Neutrophil (primary cell): ENCODE measurements at regions not wholly inside any gene's neighbourhood (a gene's known extent, or its start where the extent isn't known, plus 50 kb on each side); places are given as distances from the start of the nearest gene placed in this dataset.

Source experiments
- H3K27ac ChIP-seq: fragments of 200-600 bp; sonication (generic); 2 replicates; pipeline ENCODE4 v1.5.1; 2016; ENCODE audit warnings: mild to moderate bottlenecking, moderate library complexity
- H3K27me3 ChIP-seq: fragments of 200-600 bp; sonication (generic); 2 replicates; pipeline ENCODE4 v1.6.0; 2016; ENCODE audit warnings: mild to moderate bottlenecking
- H3K36me3 ChIP-seq: fragments of 200-600 bp; sonication (generic); 2 replicates; pipeline ENCODE4 v1.5.1; 2017
- H3K4me1 ChIP-seq, 2 experiments: fragments of 200-600 bp in 1 of 2; sonication (generic) in 1 of 2; 1 replicate in 1 of 2; 2 replicates in 1 of 2; pipeline versions ENCODE4 v1.5.1 to v1.6.1; 2013 to 2016; ENCODE audit warnings: low read depth in 1 of 2, low read length in 1 of 2, mild to moderate bottlenecking in 1 of 2, moderate library complexity in 1 of 2; ENCODE audit not compliant: control insufficient read depth in 1 of 2, insufficient read depth in 1 of 2
- H3K4me3 ChIP-seq, 2 experiments: fragments of 200-600 bp in 1 of 2; sonication (generic) in 1 of 2; 1 replicate in 1 of 2; 2 replicates in 1 of 2; pipeline ENCODE4 v1.5.1; 2013 to 2016; ENCODE audit warnings: low read depth in 1 of 2, low read length in 1 of 2, mild to moderate bottlenecking in 1 of 2, moderate library complexity in 1 of 2
- H3K9me3 ChIP-seq: fragments of 200-600 bp; sonication (generic); 2 replicates; pipeline ENCODE4 v1.5.1; 2016
- TF ChIP-seq, protein P1 (sequence below): fragments of 200-600 bp; sonication (generic); IDR thresholded peaks from 2 replicates; pipeline ENCODE4 v1.5.1; 2016; ENCODE audit warnings: antibody characterized with exemption

DNA sequence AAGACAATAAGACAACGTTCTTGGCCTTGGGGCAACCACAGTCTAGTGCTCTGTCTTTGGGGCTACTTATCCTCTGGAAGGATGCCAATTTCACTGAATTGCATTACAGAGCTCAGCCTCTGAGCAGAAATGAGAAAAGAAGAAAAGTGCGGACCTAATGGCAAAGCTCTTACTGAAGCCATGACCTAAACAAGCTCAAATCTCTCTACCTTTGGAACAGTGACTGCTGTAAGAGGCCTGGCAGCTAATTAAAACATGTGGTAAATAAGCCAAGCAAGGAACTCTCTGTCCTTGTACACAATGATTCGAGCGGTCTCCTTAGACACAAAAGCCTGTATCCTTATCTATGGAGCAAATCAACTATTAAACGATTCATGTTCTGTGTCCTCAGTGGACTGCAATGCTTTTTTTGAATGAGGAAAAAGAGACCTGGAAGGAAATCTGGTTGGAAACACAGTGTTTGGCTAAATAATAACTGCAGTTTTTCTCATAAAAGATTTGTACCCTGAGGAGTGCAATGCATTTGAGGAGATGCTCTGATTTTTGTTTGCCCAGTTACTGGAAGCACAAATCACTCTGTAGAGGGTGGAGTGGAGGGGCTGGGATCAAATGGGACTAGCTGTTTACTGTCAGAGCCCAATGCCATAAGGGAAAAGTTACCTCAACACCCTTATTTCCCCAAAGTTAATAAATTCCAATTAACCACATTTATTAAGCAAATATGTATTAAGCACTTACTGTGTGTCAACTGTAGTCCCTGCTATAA lies 113.9 kb downstream of the NDUFA12 start:
- Histone ChIP-seq H3K9me3 (no peaks in the 10 kb centered on the region), H3K4me3 (no peak overlapping the region), H3K4me1 (no peaks in the 10 kb centered on the region), H3K27ac (no peak overlapping the region), H3K27me3 (peaks cover 6% of the 10 kb centered on the region), H3K36me3 (no peaks in the 10 kb centered on the region)
- TF ChIP-seq, protein P1, sequence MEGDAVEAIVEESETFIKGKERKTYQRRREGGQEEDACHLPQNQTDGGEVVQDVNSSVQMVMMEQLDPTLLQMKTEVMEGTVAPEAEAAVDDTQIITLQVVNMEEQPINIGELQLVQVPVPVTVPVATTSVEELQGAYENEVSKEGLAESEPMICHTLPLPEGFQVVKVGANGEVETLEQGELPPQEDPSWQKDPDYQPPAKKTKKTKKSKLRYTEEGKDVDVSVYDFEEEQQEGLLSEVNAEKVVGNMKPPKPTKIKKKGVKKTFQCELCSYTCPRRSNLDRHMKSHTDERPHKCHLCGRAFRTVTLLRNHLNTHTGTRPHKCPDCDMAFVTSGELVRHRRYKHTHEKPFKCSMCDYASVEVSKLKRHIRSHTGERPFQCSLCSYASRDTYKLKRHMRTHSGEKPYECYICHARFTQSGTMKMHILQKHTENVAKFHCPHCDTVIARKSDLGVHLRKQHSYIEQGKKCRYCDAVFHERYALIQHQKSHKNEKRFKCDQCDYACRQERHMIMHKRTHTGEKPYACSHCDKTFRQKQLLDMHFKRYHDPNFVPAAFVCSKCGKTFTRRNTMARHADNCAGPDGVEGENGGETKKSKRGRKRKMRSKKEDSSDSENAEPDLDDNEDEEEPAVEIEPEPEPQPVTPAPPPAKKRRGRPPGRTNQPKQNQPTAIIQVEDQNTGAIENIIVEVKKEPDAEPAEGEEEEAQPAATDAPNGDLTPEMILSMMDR = no peak

DNA sequence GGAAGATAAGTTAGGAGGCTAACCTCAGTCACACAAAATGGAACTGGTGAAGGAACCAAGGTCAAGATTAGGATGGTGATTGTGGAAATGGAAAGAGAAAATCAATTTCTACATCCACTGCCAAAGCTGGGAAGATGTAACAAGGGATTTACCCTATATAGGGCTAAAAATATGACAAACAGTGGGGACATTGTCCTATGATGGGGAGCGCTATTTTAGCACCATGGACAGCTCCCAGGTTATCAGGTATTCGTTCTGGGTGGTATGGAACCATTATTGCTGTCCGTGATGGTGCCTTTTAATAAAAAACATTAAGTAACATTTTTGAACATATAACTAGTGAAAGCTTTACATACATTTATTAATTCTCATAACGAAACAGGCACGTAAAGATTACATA lies 124.0 kb downstream of the NDUFA12 start:
- Histone ChIP-seq H3K27ac (no peak overlapping the region), H3K36me3 (no peaks in the 10 kb centered on the region), H3K4me1 (no peaks in the 10 kb centered on the region), H3K4me3 (no peak overlapping the region), H3K9me3 (no peaks in the 10 kb centered on the region), H3K27me3 (peaks cover 72% of the 10 kb centered on the region)
- TF ChIP-seq, protein P1 = no peak

DNA sequence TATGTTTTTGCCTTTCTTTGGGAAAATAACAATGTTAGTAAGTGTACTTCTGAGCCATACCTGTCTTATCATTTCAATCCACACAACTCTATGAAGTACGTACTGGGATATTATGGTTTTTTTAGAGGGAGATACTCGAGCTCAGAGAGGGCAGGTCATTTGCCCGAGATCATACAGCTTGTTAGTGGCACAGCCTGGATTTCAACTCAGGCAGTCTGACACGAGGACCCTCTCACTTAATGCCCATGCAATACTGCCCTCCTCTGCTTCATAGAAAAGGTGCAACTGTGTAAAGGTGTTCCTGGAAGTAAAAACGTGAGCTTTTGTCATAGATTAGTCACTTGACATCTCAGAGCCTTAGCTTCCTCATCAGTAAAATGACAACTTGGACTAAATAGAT lies 128.0 kb downstream of the NDUFA12 start:
- Histone ChIP-seq H3K4me1 (peaks cover 0 to 6% of the 10 kb centered on the region in 2 experiments), H3K27me3 (peaks cover 93% of the 10 kb centered on the region), H3K27ac (no peak overlapping the region), H3K36me3 (no peaks in the 10 kb centered on the region), H3K4me3 (no peak overlapping the region), H3K9me3 (no peaks in the 10 kb centered on the region)
- TF ChIP-seq, protein P1 = no peak

DNA sequence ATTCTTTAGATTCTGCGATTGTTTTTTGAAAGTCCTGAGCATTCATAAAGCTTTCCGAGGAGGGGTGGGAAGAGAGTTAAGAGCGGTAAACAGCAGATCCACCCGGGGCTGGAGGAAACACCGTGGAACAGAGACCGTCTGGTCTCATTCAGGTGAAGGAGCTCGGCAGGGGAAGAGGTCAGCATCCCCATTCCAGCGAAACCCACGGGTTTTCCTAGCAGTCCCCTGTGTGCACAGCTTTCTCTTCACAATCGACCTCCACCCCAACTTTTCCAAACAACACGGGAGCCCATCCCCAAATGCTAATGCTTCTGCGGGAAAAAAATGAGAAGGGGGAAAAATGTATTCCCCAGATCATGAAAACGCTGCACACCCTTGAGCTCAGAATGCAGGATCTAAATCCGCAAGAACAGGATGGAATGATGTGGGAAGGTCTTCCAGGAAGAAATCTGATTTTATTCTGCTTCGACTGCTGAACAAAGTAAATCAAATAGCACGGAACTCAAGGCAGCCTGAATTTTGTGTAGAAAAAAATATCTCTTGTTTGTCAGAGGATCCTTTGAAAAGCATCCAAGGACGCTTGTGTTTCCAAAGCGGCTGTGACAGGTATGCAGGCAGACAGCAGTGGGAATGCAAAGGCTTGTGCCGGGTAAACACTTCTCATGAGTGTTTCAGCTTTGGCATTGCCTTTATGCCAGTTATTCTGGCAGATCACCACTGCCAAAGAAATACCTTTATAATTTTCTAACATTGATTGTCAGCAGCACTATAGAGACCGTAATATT lies 128.8 kb downstream of the NDUFA12 start:
- no peak overlapping the region for H3K4me3 ChIP-seq
- no peaks in the 10 kb centered on the region for H3K36me3 ChIP-seq
- H3K4me1 ChIP-seq = peaks cover 0 to 6% of the 10 kb centered on the region in 2 experiments
- TF ChIP-seq, protein P1 = no peak
- H3K9me3 ChIP-seq = no peaks in the 10 kb centered on the region
- H3K27ac ChIP-seq = no peak overlapping the region
- peaks cover 96% of the 10 kb centered on the region for H3K27me3 ChIP-seq

DNA sequence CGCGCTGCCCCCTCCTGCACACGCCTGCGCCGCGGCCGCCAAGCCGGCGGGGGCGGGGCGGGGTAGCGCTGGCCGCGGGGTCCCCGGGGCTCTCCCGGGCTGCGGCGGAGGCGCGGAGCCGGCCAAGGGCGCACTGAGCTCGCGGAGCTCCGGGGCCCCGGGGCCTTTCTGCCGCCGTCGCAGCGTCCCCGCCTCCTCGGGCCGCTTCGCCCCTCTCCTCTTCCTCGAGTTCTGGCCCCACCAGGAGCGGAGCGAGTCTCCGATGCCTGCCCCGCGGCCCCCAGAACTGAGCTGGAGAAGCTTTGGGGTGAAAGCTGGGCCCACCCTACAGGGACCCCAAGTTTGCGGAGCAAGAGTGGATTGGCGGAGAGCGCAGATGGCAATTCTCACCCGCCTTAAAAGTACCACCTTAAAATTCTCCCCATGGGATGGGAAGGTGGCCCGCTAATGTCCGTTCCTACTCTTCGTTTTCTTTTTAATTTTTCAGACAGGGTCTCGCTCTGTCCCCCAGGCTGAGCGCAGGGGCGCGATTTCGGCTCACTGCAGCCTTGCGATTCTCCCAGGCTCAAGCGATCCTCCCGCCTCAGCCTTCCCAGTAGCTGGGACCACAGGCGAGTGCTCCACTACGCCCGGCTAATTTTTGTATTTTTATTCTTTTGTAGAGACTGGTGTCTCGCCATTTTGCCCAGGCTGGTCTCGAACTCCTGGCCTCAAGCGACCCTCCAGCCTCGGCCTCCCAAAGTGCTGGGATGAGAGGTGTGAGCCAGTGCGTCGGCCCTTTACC lies 129.6 kb downstream of the NDUFA12 start:
- Histone ChIP-seq H3K27ac (no peak overlapping the region), H3K4me1 (peaks cover 0 to 6% of the 10 kb centered on the region in 2 experiments), H3K4me3 (no peak overlapping the region), H3K36me3 (no peaks in the 10 kb centered on the region), H3K9me3 (no peaks in the 10 kb centered on the region), H3K27me3 (peaks cover 99% of the 10 kb centered on the region)
- TF ChIP-seq, protein P1 = no peak
